K562 (cell line): ENCODE measurements at regions not wholly inside any gene's neighbourhood (a gene's known extent, or its start where the extent isn't known, plus 50 kb on each side); places are given as distances from the start of the nearest gene placed in this dataset.

Experiments used
- ATAC-seq: fragments of 200-7000 bp; cut with Tn5 transposase; 3 replicates; pipeline ENCODE4 v1.9.1; 2020; ENCODE audit warnings: moderate library complexity
- BruUV-seq: library from RNA; stranded (reverse); fragments of 400-500 nt; replicated peaks from 2 replicates; lab custom pipeline; 2021; lab: Mats Ljungman, UMichigan
- CTCF ChIA-PET: fragments of 300-600 bp; formaldehyde crosslinking; extraction: SDS; loops from one replicate; lab custom pipeline; 2021; ENCODE audit warnings: low intra/inter-chr PET ratio; lab: Yijun Ruan, JAX
- POLR2A ChIA-PET: fragments of 300-600, 350-650 bp; sonication (Branson Sonifier 250); formaldehyde crosslinking; extraction: SDS; loops from one replicate; lab custom pipeline; 2021; ENCODE audit warnings: antibody characterized with exemption, inconsistent platforms; lab: Yijun Ruan, JAX
- DNase-seq, 4 experiments: peaks; one replicate each; pipeline versions ENCODE4 v3.0.0 to v3.0.0-alpha.2; 2011 to 2018; ENCODE audit warnings: low spot score in 3 of 4, mixed read lengths in 3 of 4; ENCODE audit errors: extremely low read depth in 1 of 4
- FAIRE-seq: peaks from 2 replicates; lab custom pipeline; 2011; peaks lifted over from hg19 to GRCh38; lab: Jason Lieb, UNC
- H2AFZ ChIP-seq: 2 replicates; pipeline ENCODE4 v1.6.0; 2011; ENCODE audit warnings: low read depth, low read length, control low read depth, inconsistent platforms
- H3K27ac ChIP-seq: fragments of 200-600 bp; 3 replicates; pipeline ENCODE4 v1.8.0; 2011; ENCODE audit warnings: low read depth, mild to moderate bottlenecking, control low read depth, inconsistent platforms, low read length, moderate library complexity, mixed read lengths; ENCODE audit errors: extremely low read depth
- H3K27me3 ChIP-seq, 2 experiments: fragments of 300-600 bp in 1 of 2; 2 replicates in 1 of 2; 3 replicates in 1 of 2; pipeline versions ENCODE4 v1.6.0 to v1.8.0; 2011; ENCODE audit warnings: inconsistent platforms in 2 of 2, low read length in 2 of 2, mild to moderate bottlenecking in 1 of 2, mixed read lengths in 1 of 2, moderate library complexity in 1 of 2; ENCODE audit not compliant: control insufficient read depth in 2 of 2, insufficient read depth in 2 of 2
- H3K36me3 ChIP-seq: fragments of 300-600 bp; 3 replicates; pipeline ENCODE4 v1.8.0; 2011; ENCODE audit warnings: mild to moderate bottlenecking, low read length, inconsistent platforms; ENCODE audit not compliant: control insufficient read depth, insufficient read depth
- H3K4me1 ChIP-seq, 2 experiments: fragments of 200-600 bp in 1 of 2; replicated peaks in 1 of 2; 2 replicates in 1 of 2; 3 replicates in 1 of 2; pipeline versions ENCODE4 v1.5.1 to v1.8.0; 2011; ENCODE audit warnings: inconsistent platforms in 2 of 2, low read length in 2 of 2, mild to moderate bottlenecking in 1 of 2, mixed read lengths in 1 of 2, moderate library complexity in 1 of 2; ENCODE audit not compliant: control insufficient read depth in 2 of 2, insufficient read depth in 2 of 2
- H3K4me2 ChIP-seq: 2 replicates; pipeline ENCODE4 v1.6.1; 2011; ENCODE audit warnings: low read length, control low read depth, inconsistent platforms, mixed read lengths; ENCODE audit not compliant: insufficient read depth
- H3K4me3 ChIP-seq: fragments of 200-600 bp; sonication (generic), shearing (Covaris generic); 2 replicates; pipeline ENCODE4 v1.5.1; 2016; ENCODE audit warnings: control low read depth, inconsistent platforms
- H3K79me2 ChIP-seq: fragments of 200-600 bp; 3 replicates; pipeline ENCODE4 v1.8.0; 2011; ENCODE audit warnings: low read length, inconsistent platforms; ENCODE audit not compliant: control insufficient read depth, insufficient read depth
- H3K9ac ChIP-seq, 2 experiments: 2 replicates each; pipeline versions ENCODE4 v1.6.0 to v1.6.1; 2011; ENCODE audit warnings: low read depth in 2 of 2, low read length in 2 of 2, control low read depth in 1 of 2, inconsistent platforms in 1 of 2, mild to moderate bottlenecking in 1 of 2, mixed read lengths in 1 of 2; ENCODE audit not compliant: insufficient read depth in 1 of 2
- H3K9me1 ChIP-seq: one replicate; pipeline ENCODE4 v1.6.0; 2011; ENCODE audit warnings: inconsistent platforms, mild to moderate bottlenecking, low read length, moderate library complexity; ENCODE audit not compliant: control insufficient read depth, insufficient read depth
- H3K9me3 ChIP-seq: replicated peaks from 2 replicates; pipeline ENCODE4 v1.5.1; 2011; ENCODE audit warnings: low read depth, low read length, inconsistent platforms; ENCODE audit not compliant: control insufficient read depth, insufficient read depth
- H4K20me1 ChIP-seq: replicated peaks from 2 replicates; pipeline ENCODE4 v1.6.1; 2011; ENCODE audit warnings: low read length, inconsistent platforms, mixed read lengths; ENCODE audit not compliant: control insufficient read depth, insufficient read depth
- BRF1 ChIP-seq: IDR thresholded peaks from 3 replicates; pipeline ENCODE4 v1.6.1; 2011; ENCODE audit warnings: borderline replicate concordance, mild to moderate bottlenecking; ENCODE audit not compliant: insufficient read length; ENCODE audit errors: extremely low read depth
- CBFA2T2 ChIP-seq: fragments of 450-650 bp; conservative IDR thresholded peaks from 2 replicates; pipeline ENCODE4 v1.6.1; 2017; ENCODE audit warnings: mild to moderate bottlenecking
- HOMEZ ChIP-seq: fragments of 250-450 bp; sonication (Bioruptor Pico); IDR thresholded peaks from 2 replicates; pipeline ENCODE4 v1.4.0; 2020; ENCODE audit warnings: mild to moderate bottlenecking, moderate library complexity
- MLX ChIP-seq, 2 experiments: fragments of 450-650 bp in 1 of 2; sonication (generic) in 1 of 2; formaldehyde crosslinking; conservative IDR thresholded peaks; 2 replicates each; pipeline versions ENCODE4 v1.4.0 to v1.8.1; 2020 to 2022; ENCODE audit warnings: mild to moderate bottlenecking in 1 of 2, missing genetic modification reagents in 1 of 2
- RBM14 ChIP-seq: fragments of 200-400 bp; formaldehyde crosslinking; IDR thresholded peaks from 2 replicates; pipeline ENCODE4 v1.6.1; 2018; ENCODE audit warnings: low read depth, mild to moderate bottlenecking, low read length, moderate library complexity, borderline replicate concordance; ENCODE audit not compliant: insufficient read depth
- SP2 ChIP-seq: IDR thresholded peaks from 2 replicates; pipeline ENCODE4 v1.6.1; 2011; ENCODE audit warnings: mild to moderate bottlenecking, low read depth, low read length, moderate library complexity; ENCODE audit not compliant: poor library complexity, severe bottlenecking; ENCODE audit errors: extremely low read depth
- ZBTB40 ChIP-seq, 2 experiments: fragments of 450-650 bp in 1 of 2; sonication (generic) in 1 of 2; formaldehyde crosslinking in 1 of 2; IDR thresholded peaks; 2 replicates each; pipeline versions ENCODE4 v1.7.1 to v1.9.0; 2016 to 2022; ENCODE audit warnings: inconsistent platforms in 1 of 2, mild to moderate bottlenecking in 1 of 2, missing genetic modification reagents in 1 of 2
- WGBS: fragments of 100-300 bp; shearing (Covaris generic); methylation state at CpG from one replicate; pipeline ENCODE4 v1.1.6; 2016; ENCODE audit warnings: low coverage, mixed read lengths; ENCODE audit not compliant: insufficient coverage; ENCODE audit errors: missing lambda C conversion rate; 5-methylcytosine and 5-hydroxymethylcytosine counted together
- in situ Hi-C: fragments of 300-500 bp; cut with MboI; formaldehyde crosslinking; loops from 4 replicates; pipeline ENCODE4 v1.15.0; 2018; ENCODE audit warnings: inconsistent platforms, mixed read lengths
- intact Hi-C: fragments of 100-400 bp; cut with micrococcal nuclease; formaldehyde crosslinking; loops from 2 replicates; pipeline ENCODE4 v1.14.2; 2022

GRCh38 chr21:23886828-23887724 is 1720.2 kb downstream of the MRPL39 start:
- in situ Hi-C loops: no loop called here
- BruUV-seq: TSS peak; percentile 80
- CTCF ChIA-PET: no interaction called here
- Histone ChIP-seq H3K4me2 (peak overlapping the region; percentile 84), H3K27ac (peak overlapping the region; percentile 75), H4K20me1 (no peaks in the 10 kb centered on the region), H3K79me2 (peaks cover 10% of the 10 kb centered on the region), H2AFZ (peak overlapping the region; percentile 82), H3K9ac (peak overlapping the region; percentile 69 to 89), H3K4me3 (peak overlapping the region; percentile 41), H3K9me3 (no peaks in the 10 kb centered on the region), H3K4me1 (peaks cover 3 to 4% of the 10 kb centered on the region in 2 experiments; a peak in 2 of 5 replicates), H3K27me3 (no peaks in the 10 kb centered on the region), H3K36me3 (no peaks in the 10 kb centered on the region), H3K9me1 (no peaks in the 10 kb centered on the region)
- ATAC-seq (peak; percentile 64), FAIRE-seq (no peak), DNase-seq (peak in 2 of 4 experiments; percentile 11 to 38)
- POLR2A ChIA-PET: no interaction called here
- intact Hi-C loops: no loop called here
- 3% methylated on average over 21 of the region's 21 CpGs for WGBS
- TF ChIP-seq BRF1 (no peak), CBFA2T2 (no peak), RBM14 (no peak), ZBTB40 (IDR thresholded peaks at IDR 0.05) (no peak), ZBTB40 (CRISPR knock-in tag; IDR thresholded peaks at IDR 0.05) (no peak), HOMEZ (CRISPR knock-in tag) (no peak), MLX (CRISPR knock-in tag; conservative IDR thresholded peaks at IDR 0.05) (no peak), SP2 (no peak)
